ENCODE measurements at regions not wholly inside any gene's neighbourhood (a gene's known extent, or its start where the extent isn't known, plus 50 kb on each side); places are given as distances from the start of the nearest gene placed in this dataset.
"Not testable (repeated sequence)": the region's sequence is repeated elsewhere in the genome, so short reads cannot be mapped to it uniquely, and the experiment has no call there.

DNA sequence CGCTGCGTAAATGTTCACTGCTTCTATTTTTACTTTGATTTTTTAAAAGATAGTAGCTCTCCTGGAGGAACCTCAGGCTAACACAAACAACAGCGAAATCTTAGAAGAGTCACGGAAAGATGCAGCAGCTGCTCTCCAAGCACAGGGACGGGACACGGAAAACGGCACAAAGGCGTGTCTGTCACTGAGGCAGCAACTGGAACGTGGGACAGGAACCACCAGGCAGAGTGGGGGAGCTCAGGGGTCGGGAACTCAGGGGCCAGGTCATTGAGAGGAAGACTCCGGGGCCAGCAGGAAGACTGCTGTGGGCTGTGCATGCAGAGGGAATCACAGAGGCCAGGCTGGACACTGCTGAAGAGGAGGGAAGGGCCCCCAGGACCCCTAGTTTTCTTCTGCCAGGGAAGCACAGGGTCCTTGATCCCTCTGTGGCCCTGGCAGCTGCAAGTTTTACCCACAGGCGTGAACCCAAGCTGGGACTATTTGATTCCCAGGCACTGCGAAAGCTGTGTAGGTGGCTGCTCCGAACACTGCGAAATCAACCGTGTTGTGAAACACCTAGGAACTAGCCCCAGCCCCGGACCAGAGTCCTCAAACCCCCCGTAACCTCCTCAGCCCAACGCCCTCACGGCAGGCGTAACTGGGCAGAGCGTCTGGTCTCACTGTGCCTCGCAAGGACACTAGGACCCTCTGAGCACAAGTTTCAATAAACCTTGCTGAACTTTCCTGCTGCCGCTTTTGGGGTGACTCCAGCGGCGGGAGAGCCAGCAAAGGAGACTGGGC, 263.0 kb downstream of the EIPR1 start:
- no peak for DNase-seq

DNA sequence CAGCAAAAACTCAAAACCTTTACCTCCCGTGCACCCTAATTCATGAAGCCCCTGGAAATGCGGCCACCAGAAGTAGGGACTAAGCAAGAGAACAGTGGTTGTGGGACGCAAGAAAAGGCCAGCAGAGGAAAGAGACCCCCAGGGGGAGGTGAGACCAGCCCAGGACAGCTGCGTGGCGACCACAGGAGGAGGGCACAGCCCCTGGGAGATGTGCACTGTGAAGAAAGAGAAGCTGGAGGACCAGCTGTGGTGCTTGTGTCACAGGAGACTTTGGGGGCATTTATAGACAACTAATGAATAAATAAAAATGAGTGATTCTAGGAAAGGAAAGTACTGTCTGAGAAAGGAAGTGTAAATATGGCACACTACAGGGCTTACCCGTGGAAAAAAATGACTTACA, 263.8 kb downstream of the EIPR1 start:
- no peak for DNase-seq

DNA sequence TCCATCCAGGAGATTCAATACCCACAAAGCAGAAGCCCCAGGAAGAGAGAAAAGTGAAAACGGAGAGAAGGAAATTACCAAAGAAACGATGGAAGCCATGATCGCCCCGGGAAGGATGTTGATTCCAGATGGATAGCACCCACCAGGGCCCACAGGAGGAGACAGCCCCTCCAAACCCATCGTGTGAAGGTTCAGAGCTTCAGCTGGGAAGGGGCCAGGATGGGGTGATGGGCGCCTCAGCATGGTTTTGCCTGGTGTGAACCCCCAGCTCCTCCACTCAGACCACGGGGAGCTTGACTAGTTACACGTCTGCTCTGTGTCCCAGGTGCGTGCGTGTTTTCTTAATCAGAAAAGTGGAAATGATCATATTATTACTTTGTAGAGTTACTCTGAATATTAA, 264.5 kb downstream of the EIPR1 start:
- DNase-seq, result no peak

DNA sequence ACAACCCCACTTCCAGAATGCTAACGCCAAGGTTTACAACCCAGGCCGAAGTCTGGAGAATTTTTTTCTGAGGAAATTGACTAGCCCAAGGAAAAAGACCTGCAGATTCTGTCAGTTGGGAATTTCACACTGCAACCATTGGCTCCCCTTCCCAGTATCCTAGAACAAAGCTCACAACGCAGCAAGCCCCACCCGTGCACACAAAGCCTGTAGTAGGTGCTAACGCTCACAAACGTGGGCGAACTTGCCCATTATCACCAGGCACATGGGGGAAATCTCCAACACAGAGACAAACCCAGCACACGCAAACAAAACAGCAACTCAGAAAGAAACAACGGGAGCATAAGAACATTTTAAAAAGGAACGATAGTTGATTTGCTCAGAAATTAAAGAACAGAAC, 265.1 kb downstream of the EIPR1 start:
- DNase-seq, result no peak

DNA sequence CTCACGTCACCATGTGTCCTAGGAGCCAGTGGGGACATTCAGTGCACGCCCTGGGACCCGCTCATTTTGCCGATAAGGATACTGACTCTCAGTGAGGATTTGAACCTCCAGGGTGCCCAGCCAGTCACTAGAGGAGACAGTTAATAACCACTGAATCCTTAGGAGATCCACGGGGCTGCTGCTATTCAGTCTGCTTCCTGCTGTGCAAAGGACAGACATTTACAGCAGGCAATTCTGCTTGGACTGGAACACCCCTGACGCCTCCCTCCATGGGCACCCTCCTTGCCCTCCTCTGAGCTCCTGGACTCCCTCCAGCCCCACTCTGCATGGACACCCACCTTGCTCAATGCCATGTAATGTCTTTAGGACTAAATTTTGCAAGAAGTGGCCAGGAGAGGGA, 265.5 kb downstream of the EIPR1 start:
- DNase-seq, result no peak

DNA sequence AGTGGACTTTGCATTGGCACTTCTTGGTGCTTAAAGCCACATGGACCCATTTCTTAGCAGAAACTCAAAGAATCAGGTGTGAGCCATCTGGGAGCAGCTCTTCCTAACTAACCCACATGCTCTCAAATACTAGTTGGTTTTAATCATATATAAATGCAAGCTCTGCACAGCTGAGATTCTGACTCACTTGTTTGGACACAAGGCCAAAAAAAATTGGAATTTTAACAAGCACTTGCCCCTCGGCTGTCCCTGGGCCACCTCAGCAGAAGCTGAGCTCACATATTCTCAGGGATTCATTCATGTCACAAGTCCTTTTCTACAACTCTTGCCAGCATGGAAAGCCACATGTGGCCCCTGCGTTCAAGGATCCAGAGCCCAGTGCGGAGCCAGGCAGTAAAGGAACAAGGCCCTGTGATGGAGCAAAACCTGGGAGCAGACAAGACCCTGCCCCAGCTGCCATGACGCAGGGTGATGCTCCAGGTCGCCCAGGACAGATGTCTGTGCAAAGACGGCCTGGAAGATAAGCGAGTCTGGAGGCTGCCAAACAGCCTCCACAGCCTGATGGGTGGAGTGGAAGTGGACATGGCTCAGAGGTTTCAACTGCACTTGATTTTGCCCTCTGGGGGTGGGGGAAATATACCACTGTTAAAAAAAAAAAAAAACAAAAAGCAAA, 266.5 kb downstream of the EIPR1 start:
- DNase-seq, result no peak

DNA sequence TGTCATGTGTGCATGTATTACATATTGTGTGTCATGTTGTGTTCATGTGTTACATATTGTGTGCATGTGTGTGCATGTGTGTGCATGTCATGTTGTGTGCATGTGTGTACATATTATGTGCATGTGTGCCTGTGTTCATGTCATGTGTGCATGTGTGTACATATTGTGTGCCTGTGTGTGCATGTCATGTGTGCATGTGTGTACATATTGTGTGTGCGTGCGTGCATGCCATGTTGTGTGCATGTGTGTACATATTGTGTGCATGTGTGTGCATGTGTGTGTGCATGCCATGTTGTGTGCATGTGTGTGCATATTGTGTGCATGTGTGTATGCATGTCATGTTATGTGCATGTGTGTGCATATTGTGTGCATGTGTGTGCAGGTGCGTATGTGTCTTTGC, 267.1 kb downstream of the EIPR1 start:
- DNase-seq, result no peak

DNA sequence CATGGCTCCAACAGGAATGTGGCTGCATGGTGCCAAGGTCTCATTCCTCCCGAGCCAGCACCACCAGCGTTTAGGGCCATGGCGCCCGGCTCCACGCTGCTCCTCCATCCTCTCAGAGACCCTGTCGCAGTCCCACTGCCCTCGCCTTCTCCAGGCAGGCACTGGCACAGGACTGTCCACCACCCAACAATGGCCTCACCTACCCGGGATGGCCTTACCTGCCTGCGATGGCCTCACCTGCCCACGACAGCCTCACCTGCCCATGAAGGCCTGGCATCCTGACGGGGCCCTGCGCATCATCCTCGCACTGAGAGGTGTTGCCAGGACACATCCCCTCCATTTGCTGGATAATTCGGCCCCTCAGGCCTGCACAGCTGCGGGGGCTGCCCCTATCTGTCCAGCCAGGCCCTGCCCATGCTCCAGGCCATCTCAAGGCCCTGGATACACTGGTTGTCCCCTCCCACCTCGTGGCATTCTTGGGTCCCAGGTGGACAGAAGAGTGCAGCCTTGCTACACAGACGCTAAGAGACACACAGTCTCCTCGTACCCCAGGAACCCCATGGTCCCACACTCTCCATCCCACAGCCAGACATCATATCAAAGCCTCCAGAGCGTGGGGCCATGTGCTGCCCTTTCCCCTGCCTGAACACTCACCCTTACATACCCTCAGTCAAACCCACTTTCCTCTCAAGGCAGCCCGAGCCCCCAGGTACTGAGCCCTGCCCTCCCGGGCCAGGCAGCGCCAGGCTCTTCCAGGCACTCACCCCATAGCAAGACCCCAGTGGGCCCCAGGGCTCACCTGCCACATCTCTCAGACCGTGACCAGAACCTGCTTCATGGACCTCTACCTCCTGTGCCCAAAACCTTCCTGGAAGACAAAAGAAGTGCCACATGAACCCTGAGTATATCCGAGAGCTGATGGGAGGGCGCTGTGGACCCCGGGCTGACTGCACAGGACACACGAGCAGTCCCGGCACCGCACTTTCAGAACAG, 268.6 kb downstream of the EIPR1 start:
- no peak for DNase-seq

DNA sequence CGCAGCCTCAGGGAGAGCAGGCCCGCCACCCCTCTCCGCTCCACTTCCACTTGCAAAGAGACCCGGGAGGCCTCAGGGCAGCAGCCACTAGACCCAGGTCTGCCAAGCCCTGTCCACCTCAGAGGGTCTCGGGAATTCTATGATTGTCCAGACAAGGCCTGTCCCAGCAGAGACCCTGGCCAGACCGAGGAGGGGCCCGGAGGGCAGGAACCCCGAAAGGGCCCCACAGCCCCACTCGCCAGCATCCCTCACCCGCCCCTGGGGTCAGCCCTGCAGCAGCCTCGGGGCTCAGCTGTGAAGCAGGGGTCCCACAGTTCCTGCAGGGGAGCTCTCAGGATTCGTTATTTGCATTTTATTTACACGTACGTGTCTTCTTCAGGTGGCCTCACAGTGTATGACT, 269.5 kb downstream of the EIPR1 start:
- no peak for DNase-seq

DNA sequence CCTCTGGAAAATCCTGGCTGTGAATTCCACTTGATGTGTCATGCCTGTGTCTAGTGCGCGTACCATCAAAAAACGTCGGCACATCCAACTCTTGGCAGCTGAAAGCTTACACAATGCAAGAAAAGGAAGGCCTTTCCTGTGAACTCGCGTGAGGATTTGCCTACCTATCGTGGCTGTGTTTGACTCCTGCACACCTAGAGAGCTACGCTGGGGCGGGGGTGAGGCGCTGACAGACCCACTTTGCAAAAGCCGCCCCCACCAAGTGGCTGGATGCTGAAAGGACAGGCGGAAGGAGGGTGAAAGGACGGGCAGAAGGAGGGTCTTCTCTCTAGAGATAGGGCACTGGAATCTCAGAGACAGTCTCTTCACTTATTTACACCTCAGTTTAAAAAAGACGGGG, 270.1 kb downstream of the EIPR1 start:
- DNase-seq, result no peak

DNA sequence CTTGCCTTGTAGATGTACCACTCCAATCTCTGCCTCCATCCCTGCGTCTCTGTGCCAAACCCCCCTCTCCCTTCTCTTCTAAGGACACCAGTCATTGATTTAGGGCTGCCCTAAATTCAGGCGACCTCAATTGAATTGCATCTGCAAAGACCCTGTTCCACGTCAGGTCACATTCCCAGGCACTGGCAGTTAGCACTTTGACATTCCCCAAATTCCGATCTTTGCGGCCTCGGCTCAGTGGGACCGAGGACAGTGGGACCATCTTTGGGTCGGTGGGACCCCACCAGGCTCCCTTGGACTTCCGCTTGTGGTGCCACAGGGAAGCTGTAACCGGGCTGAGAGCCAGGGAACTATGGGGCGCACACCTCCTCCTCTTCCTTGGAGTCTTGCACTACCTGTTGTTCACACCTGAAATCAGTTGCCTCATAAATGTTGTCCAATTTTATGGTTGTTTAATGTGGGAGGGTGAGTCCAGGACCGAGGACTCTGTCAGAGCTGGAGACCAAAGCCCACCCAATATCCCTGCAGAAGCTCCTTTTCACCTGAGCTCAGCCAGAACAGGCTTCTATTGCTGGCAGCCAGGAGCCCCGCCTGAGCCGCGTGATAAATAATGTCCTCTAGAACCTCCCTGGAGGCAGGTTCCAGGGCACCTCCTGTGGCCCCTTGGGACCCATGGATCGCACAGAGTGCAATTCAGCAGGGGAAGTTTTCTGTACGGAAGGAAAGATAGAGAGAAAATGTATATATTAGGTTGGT, 271.6 kb downstream of the EIPR1 start:
- no peak for DNase-seq

DNA sequence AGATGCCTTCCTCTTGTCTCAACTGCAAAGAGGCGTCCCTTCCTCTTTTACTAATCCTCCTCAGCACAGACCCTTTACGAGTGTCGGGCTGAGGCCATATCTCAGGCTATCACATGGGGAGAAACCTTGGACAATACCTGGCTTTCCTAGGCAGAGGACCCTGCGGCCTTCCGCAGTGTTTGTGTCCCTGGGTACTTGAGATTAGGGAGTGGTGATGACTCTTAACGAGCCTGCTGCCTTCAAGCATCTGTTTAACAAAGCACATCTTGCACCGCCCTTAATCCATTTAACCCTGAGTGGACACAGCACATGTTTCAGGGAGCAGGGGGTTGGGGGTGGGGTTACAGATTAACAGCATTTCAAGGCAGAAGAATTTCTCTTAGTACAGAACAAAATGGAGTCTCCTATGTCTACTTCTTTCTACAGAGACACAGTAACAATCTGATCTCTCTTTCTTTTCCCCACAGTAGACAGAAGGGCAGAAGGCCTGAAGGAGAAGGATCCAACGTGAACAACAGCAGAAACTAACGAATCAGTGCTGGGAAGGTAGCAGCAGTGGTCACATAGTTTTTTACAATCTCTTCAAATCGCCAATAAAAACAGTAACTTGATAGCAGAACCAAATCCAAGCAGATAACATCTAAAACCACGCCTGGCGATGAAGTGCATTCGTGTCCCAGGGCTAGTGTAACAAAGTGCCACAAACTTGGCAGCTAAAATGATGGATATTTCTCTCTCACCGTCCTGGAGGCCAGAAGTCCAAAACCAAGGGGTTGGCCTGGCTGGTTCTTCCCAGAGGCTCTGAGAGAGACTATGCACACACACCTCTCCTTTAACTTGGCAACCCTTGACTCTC, 272.4 kb downstream of the EIPR1 start:
- not testable (repeated sequence) for DNase-seq

DNA sequence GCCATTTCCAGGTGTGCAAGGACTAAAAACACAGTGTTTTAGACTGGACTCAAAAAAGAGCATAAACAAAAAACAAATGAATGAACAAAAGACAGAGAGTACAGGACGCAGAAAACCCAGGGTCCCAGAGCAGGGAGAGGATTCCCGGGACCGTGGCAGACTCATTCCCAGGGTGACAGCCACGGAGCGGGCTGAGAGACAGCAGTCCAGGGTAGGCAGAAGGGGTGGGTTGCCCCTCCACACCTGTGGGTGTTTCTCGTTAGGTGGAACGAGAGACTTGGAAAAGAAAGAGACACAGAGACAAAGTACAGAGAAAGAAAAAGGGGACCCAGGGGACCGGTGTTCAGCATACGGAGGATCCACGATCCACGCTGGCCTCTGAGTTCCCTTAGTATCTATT, 273.4 kb downstream of the EIPR1 start:
- no peak for DNase-seq

DNA sequence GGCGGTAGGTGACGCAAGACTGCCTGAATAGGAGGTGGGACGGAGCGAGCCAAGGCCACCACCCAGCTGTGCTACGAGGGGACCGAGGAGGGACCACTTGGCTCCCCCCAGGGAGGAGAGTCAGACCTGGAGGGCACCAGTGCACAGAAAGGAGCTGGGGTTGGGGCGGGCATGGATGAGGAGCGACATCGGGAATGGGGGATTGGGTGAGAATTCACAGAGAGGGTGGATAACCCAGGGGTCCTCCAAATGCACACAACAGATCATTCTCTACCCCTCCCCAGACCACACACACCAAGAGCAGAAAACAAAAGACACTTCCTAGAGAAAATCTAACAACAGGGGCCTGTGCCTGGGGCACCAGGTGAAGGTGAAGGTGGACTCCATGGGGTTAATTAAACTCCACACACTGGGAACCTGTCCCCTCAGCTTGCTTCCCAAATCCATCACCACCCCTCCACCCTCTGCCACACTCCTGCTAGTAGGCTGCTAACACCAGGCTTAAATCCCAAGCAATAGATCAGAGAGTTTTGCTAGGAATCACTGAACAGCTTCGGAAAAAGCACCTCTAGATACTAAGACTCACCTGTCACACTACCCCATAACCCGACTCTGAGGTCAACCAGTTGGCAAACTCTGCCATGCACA, 274.6 kb downstream of the EIPR1 start:
- no peak for DNase-seq

DNA sequence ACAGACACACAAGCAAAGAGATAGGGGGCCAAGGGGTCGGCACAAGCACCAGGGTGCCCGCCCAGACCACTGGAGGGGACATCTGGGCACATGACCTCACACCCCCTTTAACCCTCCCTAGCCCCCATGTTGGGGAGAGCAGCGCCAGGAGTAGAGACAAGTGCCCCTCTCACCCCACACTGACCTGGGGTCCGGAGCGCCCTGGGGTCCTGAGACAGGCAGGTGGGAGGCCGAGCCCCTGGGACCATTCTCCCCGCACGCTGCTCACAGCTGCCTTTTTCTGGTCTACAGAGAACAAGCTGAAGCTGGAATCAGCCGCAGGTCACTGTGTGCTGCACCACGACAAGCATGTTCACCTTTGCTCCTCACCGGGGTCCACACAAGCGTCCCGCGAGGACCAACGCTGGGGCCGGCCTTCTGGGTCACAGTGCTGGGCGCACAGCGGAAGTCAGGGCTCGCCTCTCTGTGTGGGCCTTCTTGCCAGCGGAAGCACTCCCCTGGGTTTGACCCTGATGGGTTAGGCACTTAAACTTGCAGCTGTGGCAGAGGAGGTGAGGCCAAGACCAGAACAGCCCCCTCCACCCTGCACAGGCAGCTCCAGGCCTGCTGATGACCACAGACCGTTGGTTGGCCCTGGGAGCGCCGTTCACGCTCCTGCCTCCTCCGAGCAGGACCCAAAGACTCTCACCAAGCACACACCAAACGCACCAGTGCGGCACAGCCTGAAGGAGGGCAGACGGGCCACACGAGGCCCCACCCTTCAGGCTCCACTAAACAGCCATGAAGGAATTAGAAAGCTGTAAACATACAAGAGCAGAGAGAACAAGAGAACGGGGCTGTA, 275.3 kb downstream of the EIPR1 start:
- no peak for DNase-seq

DNA sequence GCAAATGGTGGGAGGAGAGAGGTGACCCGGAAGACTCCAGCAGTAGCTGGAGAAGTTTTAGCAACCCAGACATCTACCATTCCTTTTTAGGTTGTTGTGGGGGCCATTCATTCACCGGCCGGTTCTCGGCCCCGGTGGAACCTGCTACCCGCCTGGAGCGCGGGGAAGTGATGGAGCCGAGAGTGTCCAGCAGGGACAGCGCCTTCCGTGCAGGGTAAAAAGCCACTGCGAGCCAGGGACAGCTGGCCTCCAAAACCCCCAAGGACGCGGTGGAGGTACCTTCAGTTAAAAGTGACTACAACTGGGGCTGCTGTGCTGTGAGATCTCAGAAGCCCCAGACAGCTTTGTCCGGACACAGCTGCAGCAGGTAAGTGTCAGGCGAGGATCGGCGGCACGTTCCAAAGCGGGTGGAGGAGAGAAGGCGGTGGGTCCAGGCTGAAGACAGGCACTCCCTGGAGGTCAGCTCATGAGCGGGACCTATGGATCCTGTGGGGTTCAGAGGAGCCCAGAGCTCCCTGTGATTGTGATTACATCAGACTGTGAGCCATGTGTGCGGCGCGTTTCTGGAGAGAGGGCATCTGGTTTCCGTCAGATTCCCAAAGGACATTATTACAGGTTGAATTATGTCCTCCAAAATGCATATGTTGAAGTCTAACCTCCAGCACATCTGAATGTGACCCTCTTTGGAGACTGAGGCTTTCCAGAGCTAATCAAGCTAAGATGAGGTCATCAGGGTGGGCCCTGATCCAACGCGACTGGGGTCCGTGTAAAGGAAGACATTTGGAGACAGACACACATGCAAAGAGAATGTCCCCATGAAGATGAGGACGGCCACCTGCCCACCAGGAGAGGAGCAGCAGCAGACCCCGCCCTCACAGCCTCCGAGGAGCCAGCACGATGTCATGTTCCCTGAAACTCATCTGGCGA, 276.3 kb downstream of the EIPR1 start:
- no peak for DNase-seq

DNA sequence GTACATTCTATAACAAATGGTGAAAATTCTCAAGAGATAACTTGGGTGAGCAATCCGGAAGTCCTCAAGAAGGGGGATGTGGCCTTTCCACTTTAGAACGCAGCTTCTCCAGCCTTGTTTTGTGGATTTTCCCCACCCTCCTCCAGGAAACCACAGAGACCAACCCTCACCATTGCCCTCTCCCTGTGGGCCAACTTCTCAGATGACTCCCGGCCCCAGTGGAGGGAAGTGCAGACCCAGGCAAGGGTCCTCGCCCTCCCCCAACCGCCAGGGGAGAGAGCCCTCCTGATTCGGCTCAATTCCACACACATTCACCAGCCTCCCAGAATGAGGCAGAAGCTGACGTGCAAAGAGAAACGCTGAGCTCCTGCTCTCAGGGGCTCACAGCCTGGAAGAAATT, 277.2 kb downstream of the EIPR1 start:
- DNase-seq, result peak; percentile 6

DNA sequence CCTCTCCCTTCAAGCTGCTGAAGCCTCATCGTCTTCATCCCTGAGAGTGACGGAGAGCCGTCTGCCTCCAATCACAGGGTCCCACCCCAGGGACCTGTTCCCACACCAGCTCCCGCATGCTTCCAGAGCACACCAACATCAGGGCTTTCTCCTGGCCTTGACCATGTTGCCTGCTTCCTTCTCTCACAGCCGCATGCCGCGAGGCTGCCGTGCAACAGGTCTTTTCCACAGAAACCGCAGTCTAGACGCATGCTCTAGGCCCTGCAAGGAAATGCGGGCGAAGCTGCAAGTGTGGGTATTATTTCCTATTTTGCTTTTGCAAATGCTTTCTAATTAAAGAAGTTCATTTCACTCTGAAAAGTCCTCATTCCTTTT, 277.8 kb downstream of the EIPR1 start:
- no peak for DNase-seq

Data from hematopoietic multipotent progenitor cell treated with erythropoietin and hydrocortisone succinate and interleukin-3 and kit ligand, for 6 days (in vitro differentiated cells).